ENCODE measurements at regions not wholly inside any gene's neighbourhood (a gene's known extent, or its start where the extent isn't known, plus 50 kb on each side); places are given as distances from the start of the nearest gene placed in this dataset.

DNA sequence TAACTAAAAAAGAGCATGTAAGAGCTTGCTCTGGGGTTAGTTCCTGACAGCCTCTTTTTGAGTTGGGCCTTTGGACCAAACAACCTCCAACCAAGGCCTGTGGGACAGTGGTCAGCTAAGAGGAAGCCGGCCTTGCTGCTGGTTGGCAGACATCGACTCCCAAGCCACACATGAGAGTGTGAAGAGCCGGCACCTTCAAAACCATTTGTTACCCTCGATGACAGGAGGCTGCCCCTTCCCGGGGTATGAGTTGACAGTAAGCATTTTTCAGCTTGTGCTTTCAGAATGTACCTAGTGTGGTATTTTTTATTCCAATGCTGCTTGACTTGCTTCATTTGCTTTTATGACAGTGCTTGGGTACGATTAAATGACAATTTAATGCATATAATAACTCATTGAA is 168.6 kb upstream of the IGFBP7 start:
- intact Hi-C loops (cut with micrococcal nuclease; ENCODE audit: unreplicated experiment) (no loop called here), in situ Hi-C loops (cut with HindIII; ENCODE audit: low pct_unique_long_range_greater_than_20kb, low sequenced_read_pairs) (no loop called here)
- no peak for ATAC-seq
- Histone ChIP-seq H3K27ac (ENCODE audit: low read length) (no peak overlapping the region), H3K36me3 (ENCODE audit: control insufficient read depth, insufficient read depth, low read length) (no peaks in the 10 kb centered on the region), H3K9me3 (ENCODE audit: control insufficient read depth, insufficient read depth, low read depth, low read length) (no peaks in the 10 kb centered on the region), H3K4me1 (ENCODE audit: control insufficient read depth, insufficient read depth, low read length) (no peaks in the 10 kb centered on the region), H3K27me3 (ENCODE audit: control insufficient read depth, insufficient read depth, low read length) (no peaks in the 10 kb centered on the region), H3K4me3 (ENCODE audit: low read depth in 2 of 2, low read length in 2 of 2) (no peak overlapping the region)
- BruUV-seq (replicated peaks): no TSS peak
- ChIA-PET POLR2A (no interaction called here), CTCF (no interaction called here)
- no peak for TF ChIP-seq POLR2AphosphoS5 (IDR thresholded peaks at IDR 0.05; ENCODE audit: low read depth, low read length)
- TF ChIP-seq TCF7L2 (IDR thresholded peaks at IDR 0.05; ENCODE audit: low read depth, low read length): no peak
- no peak for TF ChIP-seq REST (IDR thresholded peaks at IDR 0.05; ENCODE audit: insufficient read depth in 1 of 2, low read depth in 2 of 2, low read length in 1 of 2)
- TF ChIP-seq, protein P1, sequence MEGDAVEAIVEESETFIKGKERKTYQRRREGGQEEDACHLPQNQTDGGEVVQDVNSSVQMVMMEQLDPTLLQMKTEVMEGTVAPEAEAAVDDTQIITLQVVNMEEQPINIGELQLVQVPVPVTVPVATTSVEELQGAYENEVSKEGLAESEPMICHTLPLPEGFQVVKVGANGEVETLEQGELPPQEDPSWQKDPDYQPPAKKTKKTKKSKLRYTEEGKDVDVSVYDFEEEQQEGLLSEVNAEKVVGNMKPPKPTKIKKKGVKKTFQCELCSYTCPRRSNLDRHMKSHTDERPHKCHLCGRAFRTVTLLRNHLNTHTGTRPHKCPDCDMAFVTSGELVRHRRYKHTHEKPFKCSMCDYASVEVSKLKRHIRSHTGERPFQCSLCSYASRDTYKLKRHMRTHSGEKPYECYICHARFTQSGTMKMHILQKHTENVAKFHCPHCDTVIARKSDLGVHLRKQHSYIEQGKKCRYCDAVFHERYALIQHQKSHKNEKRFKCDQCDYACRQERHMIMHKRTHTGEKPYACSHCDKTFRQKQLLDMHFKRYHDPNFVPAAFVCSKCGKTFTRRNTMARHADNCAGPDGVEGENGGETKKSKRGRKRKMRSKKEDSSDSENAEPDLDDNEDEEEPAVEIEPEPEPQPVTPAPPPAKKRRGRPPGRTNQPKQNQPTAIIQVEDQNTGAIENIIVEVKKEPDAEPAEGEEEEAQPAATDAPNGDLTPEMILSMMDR (IDR thresholded peaks at IDR 0.05): no peak
- no peak for TF ChIP-seq SIN3A (IDR thresholded peaks at IDR 0.05; ENCODE audit: borderline replicate concordance, insufficient read depth, low read depth, low read length)
- no peak for DNase-seq (ENCODE audit: low read depth, low spot score)

GRCh38 chr4:57274082-57274481 is 163.9 kb upstream of the IGFBP7 start:
- BruUV-seq (replicated peaks): no TSS peak
- Histone ChIP-seq H3K4me1 (ENCODE audit: control insufficient read depth, insufficient read depth, low read length) (no peaks in the 10 kb centered on the region), H3K27ac (ENCODE audit: low read length) (no peak overlapping the region), H3K9me3 (ENCODE audit: control insufficient read depth, insufficient read depth, low read depth, low read length) (no peaks in the 10 kb centered on the region), H3K4me3 (ENCODE audit: low read depth in 2 of 2, low read length in 2 of 2) (no peak overlapping the region), H3K36me3 (ENCODE audit: control insufficient read depth, insufficient read depth, low read length) (no peaks in the 10 kb centered on the region), H3K27me3 (ENCODE audit: control insufficient read depth, insufficient read depth, low read length) (no peaks in the 10 kb centered on the region)
- no peak for ATAC-seq
- no peak for DNase-seq (ENCODE audit: low read depth, low spot score)
- in situ Hi-C loops (cut with HindIII; ENCODE audit: low pct_unique_long_range_greater_than_20kb, low sequenced_read_pairs): no loop called here
- CTCF ChIA-PET: no interaction called here
- intact Hi-C loops (cut with micrococcal nuclease; ENCODE audit: unreplicated experiment): no loop called here
- POLR2A ChIA-PET: no interaction called here
- no peak for TF ChIP-seq REST (IDR thresholded peaks at IDR 0.05; ENCODE audit: insufficient read depth in 1 of 2, low read depth in 2 of 2, low read length in 1 of 2)
- no peak for TF ChIP-seq TCF7L2 (IDR thresholded peaks at IDR 0.05; ENCODE audit: low read depth, low read length)
- no peak for TF ChIP-seq SIN3A (IDR thresholded peaks at IDR 0.05; ENCODE audit: borderline replicate concordance, insufficient read depth, low read depth, low read length)
